ENCODE measurements at regions not wholly inside any gene's neighbourhood (a gene's known extent, or its start where the extent isn't known, plus 50 kb on each side); places are given as distances from the start of the nearest gene placed in this dataset.
"Not testable (repeated sequence)": the region's sequence is repeated elsewhere in the genome, so short reads cannot be mapped to it uniquely, and the experiment has no call there.

- TF ChIP-seq CTCF (IDR thresholded peaks at IDR 0.05); EZH2 (IDR thresholded peaks at IDR 0.05; ENCODE audit: borderline replicate concordance, insufficient read depth, low read depth, low read length, poor library complexity, severe bottlenecking): not testable (repeated sequence)
These were observed 365.2 kb downstream of the BCL2L11 start for GRCh38 chr2:111485895-111486294.
